HG03442 (cell line): ENCODE measurements at regions not wholly inside any gene's neighbourhood (a gene's known extent, or its start where the extent isn't known, plus 50 kb on each side); places are given as distances from the start of the nearest gene placed in this dataset.
"Not testable (repeated sequence)": the region's sequence is repeated elsewhere in the genome, so short reads cannot be mapped to it uniquely, and the experiment has no call there.

Source experiments
- ATAC-seq: cut with Tn5 transposase; IDR thresholded peaks from one replicate; pipeline ENCODE4 v1.9.1; 2021; ENCODE audit warnings: mild to moderate bottlenecking, moderate library complexity; ENCODE audit not compliant: unreplicated experiment

- ATAC-seq = peak; percentile 88
Measured at GRCh38 chr2:8252997-8253694, 428.7 kb upstream of the ID2 start.

GRCh38 chr2:8253781-8254180 lies 428.1 kb upstream of the ID2 start:
- ATAC-seq = no peak

GRCh38 chr2:8254214-8254613 lies 427.6 kb upstream of the ID2 start:
- ATAC-seq = not testable (repeated sequence)

GRCh38 chr2:8254791-8255447 lies 426.9 kb upstream of the ID2 start:
- ATAC-seq = no peak

GRCh38 chr2:8255448-8255800 lies 426.4 kb upstream of the ID2 start:
- ATAC-seq = no peak

GRCh38 chr2:8256905-8257304 lies 425.0 kb upstream of the ID2 start:
- ATAC-seq = no peak

- ATAC-seq = no peak
Measured at GRCh38 chr2:8257502-8257901, 424.4 kb upstream of the ID2 start.

- no peak for ATAC-seq
Measured at GRCh38 chr2:8258406-8258805, 423.4 kb upstream of the ID2 start.

- ATAC-seq = no peak
Measured at GRCh38 chr2:8259106-8259840, 422.6 kb upstream of the ID2 start.

- no peak for ATAC-seq
Measured at GRCh38 chr2:8259841-8260178, 422.0 kb upstream of the ID2 start.

GRCh38 chr2:8260213-8260612 lies 421.6 kb upstream of the ID2 start:
- no peak for ATAC-seq

- ATAC-seq = no peak
Measured at GRCh38 chr2:8263901-8264300, 418.0 kb upstream of the ID2 start.

GRCh38 chr2:8264981-8265380 lies 416.9 kb upstream of the ID2 start:
- ATAC-seq = no peak

GRCh38 chr2:8265476-8266226 lies 416.2 kb upstream of the ID2 start:
- no peak for ATAC-seq

- no peak for ATAC-seq
Measured at GRCh38 chr2:8266563-8266962, 415.3 kb upstream of the ID2 start.

GRCh38 chr2:8267048-8267447 lies 414.8 kb upstream of the ID2 start:
- no peak for ATAC-seq

GRCh38 chr2:8267721-8268120 lies 414.1 kb upstream of the ID2 start:
- no peak for ATAC-seq

GRCh38 chr2:8268172-8268783 lies 413.6 kb upstream of the ID2 start:
- no peak for ATAC-seq

- ATAC-seq = no peak
Measured at GRCh38 chr2:8270699-8271098, 411.2 kb upstream of the ID2 start.

- ATAC-seq = no peak
Measured at GRCh38 chr2:8271461-8271860, 410.4 kb upstream of the ID2 start.

- ATAC-seq = no peak
Measured at GRCh38 chr2:8276026-8276425, 405.8 kb upstream of the ID2 start.
